ENCODE measurements at regions not wholly inside any gene's neighbourhood (a gene's known extent, or its start where the extent isn't known, plus 50 kb on each side); places are given as distances from the start of the nearest gene placed in this dataset.

GRCh38 chr6:37763413-37763812 is 56.1 kb upstream of the ZFAND3 start:
- TF ChIP-seq, protein P1, sequence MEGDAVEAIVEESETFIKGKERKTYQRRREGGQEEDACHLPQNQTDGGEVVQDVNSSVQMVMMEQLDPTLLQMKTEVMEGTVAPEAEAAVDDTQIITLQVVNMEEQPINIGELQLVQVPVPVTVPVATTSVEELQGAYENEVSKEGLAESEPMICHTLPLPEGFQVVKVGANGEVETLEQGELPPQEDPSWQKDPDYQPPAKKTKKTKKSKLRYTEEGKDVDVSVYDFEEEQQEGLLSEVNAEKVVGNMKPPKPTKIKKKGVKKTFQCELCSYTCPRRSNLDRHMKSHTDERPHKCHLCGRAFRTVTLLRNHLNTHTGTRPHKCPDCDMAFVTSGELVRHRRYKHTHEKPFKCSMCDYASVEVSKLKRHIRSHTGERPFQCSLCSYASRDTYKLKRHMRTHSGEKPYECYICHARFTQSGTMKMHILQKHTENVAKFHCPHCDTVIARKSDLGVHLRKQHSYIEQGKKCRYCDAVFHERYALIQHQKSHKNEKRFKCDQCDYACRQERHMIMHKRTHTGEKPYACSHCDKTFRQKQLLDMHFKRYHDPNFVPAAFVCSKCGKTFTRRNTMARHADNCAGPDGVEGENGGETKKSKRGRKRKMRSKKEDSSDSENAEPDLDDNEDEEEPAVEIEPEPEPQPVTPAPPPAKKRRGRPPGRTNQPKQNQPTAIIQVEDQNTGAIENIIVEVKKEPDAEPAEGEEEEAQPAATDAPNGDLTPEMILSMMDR (IDR thresholded peaks at IDR 0.05; ENCODE audit: low read depth, low read length, missing input control) = no peak
- TF ChIP-seq FOXA1 (IDR thresholded peaks at IDR 0.05) (no peak), YY1 (IDR thresholded peaks at IDR 0.05) (no peak), TAF1 (conservative IDR thresholded peaks at IDR 0.05) (no peak), ZBTB33 (IDR thresholded peaks at IDR 0.05) (no peak), GABPA (IDR thresholded peaks at IDR 0.05 in 1 of 2, conservative IDR thresholded peaks at IDR 0.05 in 1 of 2) (no peak), RXRA (IDR thresholded peaks at IDR 0.05) (no peak), MAX (IDR thresholded peaks at IDR 0.05) (no peak)

Data from liver (tissue), 3 donors.